ENCODE measurements at regions not wholly inside any gene's neighbourhood (a gene's known extent, or its start where the extent isn't known, plus 50 kb on each side); places are given as distances from the start of the nearest gene placed in this dataset.

DNA sequence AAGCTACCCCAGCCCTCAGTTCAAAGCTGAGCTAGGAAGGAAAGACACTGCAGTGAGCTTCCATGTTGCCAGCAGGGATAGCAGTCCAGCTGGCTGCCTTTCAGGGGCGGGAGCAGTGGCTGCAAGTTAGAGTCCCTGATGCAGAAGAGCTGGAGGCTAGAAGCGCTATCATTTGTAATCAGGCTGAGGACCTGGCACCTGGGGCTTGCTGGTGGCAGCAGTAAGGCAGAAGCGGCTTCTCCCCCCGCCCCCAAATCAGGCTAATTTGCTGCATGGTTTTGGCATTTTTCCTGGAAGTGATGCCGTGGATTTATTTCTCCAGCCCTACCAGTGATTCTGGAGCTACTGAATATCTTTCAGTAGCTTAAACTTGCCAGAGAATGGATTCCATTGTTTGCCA lies 203.3 kb downstream of the CLCN4 start:
- TF ChIP-seq POLR2A (IDR thresholded peaks at IDR 0.05; ENCODE audit: low read depth, low read length) (no peak), POLR2AphosphoS5 (IDR thresholded peaks at IDR 0.05; ENCODE audit: low read depth, low read length) (no peak), TAF1 (IDR thresholded peaks at IDR 0.05; ENCODE audit: borderline replicate concordance, low read depth, low read length) (no peak)

Data from GM12892 (cell line).